ENCODE measurements at regions not wholly inside any gene's neighbourhood (a gene's known extent, or its start where the extent isn't known, plus 50 kb on each side); places are given as distances from the start of the nearest gene placed in this dataset.
"Not testable (repeated sequence)": the region's sequence is repeated elsewhere in the genome, so short reads cannot be mapped to it uniquely, and the experiment has no call there.

- no peak for DNase-seq (ENCODE audit: low read depth)
Observed at GRCh38 chr7:142698429-142698828, 50.8 kb upstream of the PRSS1 start.

DNA sequence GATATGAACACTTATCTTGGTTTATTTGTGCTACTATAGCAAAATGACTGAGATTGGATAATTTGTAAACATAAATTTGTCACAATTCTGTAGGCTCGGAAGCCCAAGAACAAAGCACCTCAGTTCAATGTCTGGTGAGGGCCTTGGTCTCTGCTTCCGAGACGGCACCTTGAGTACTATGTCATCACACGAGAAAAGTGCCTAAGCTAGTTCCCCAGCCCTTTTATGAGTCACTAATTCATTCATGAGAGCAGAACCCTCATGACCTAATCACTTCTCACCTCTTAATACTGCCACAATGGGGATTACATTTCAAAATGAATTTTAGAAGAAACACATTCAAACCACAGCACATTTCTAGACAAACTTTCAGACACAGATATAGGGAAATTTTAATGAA is 52.0 kb upstream of the PRSS1 start:
- no peak for DNase-seq (ENCODE audit: low read depth)

DNA sequence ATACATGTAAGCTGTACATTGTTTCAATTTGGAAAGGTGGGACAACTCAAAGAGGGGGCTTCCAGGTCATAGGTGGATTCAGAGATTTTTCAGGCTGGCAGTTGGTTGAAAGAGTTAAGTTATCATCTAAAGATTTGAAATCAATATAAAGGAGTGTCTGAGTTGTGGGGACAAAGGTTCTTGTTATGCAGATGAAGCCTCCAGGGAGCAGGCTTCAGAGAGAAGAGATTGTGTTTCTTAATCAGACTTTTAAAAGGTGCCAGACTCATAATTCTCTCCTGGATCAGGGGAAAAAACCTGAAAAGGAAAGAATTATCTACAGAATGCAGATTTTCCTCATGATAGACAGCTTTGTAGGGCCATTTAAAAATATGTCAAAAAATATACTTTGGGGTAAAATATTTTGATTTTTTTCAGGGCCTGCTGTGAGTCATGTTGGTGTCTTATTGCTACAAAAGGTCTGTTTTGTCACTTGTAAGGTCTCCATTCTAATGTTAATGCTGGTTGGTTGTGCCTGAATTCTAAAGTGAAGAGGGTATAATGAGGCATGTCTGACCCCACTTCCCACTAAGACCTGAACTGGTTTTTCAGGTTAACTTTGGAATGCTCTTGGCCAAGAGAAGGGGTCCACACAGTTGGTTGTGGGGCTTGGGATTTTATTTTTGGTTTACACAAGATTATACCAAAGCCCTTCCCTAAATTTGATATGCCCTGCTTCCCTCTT is 52.7 kb upstream of the PRSS1 start:
- no peak for DNase-seq (ENCODE audit: low read depth)

GRCh38 chr7:142693911-142694310 is 55.4 kb upstream of the PRSS1 start:
- DNase-seq (ENCODE audit: low read depth), result no peak

DNA sequence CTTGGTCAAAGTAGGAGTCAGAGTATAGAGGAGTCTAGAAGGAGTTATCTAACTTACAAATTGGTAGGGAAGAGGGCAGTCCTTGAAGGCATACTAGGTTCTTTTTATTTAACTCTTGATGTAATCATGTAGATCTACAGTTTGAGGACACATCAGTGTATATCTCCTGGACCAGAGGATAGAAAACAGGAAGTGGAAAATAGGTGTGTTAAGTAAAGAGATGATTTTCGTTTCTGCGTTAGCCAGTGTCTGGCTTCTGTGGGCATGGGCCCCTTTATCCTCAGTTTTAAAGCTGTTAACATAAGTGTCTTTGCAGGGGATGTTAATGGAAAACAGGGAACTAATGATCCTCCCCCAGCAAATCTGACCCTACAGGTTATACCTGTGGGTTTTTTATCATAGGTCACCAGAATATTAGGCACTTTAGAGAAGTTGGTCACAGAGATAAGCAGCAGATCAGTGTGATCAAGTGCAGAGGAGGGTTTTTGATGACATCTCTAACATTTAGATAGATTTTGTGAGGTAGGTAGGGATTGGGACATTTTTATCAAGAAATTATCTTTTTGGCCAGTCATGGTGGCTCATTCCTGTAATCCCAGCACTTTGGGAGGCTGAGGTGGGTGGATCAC is 58.6 kb upstream of the PRSS1 start:
- no peak for DNase-seq (ENCODE audit: low read depth)

- no peak for DNase-seq (ENCODE audit: low read depth)
Observed at GRCh38 chr7:142689439-142690120, 59.7 kb upstream of the PRSS1 start.

DNA sequence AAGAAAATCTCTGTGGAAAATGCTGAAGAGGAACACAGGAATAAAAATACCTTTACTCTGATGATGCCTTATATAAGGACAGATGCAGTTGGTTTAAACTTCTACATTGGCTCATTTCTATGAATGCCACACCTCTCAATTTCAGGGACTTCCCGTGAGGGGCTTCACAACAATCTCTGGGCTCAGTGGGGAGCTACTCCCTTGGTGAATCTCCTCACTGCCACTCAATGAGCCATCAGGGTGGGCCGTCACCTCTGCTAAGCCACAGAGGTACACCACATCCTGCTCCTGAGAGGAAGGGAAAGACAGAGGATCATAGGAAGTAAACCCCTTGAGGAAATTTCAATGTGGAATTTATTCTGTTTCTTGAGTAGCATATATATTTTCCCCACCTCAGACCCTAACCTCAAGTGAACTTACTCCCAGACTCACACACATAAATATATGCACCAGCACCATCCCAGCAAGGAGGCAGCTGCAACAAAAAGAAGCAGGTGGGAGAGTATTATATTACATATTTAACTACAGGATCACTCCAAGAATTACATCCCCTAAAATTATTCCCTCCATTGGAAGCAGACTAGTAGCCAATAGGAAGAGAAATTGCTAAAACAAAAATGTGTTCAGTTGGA is 63.3 kb upstream of the PRSS1 start:
- no peak for DNase-seq (ENCODE audit: low read depth)

DNA sequence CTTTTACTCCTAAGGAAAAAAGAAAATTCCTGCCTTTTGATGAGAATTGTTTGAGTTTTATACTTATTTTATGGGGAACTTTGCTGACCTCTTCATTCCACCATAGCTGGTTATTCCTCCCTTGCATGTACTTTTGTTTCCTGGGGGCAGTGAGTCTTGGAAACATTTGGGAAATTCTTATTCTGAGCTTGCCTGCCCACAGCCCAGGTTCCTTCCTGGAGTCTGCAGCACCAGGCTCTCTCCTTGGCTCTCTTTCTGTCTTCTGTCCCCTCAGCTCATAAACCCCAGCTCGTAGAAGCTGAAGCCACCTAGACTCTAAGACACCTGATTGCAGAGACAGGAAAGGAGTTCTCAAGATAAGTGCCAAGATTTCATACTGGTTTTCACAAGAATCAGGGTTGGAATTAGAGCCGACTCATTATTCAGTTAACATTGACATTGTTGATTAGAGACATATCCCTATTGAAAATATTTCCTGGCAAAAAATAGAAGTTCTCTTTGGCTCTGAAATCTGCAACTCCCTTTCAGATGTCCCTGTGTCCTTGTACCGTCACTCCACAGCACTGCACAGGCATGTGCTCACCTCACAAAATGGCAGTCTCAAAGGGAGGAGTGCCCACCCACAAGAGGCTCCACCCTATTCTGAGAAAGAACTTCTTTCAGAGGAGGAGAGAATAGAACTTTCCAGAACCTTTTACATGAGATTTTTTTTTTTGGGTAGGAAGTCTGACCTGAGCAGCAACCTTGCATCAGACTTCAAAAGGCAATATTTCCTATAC is 67.8 kb upstream of the PRSS1 start:
- no peak for DNase-seq (ENCODE audit: low read depth)

DNA sequence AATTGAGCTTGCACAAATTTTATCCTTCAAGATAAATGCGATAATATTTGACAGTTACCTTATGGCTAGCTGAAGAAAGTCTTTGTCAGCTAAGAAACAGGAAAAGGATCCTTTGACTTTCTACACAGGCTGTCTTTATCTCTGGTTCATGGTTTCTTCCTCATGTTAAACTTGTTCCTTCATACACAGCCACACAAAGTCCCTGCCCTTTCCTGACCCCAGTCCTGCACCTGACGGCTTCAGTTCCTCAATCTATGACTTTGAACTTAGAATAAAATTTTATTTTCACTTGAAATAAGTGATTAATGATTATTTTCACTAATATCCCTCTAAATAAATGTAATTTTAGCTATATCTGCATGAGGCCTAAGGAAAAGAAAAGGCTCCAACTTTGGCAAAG is 77.8 kb upstream of the PRSS1 start:
- DNase-seq (ENCODE audit: low read depth), result no peak

GRCh38 chr7:142670511-142670910 is 78.8 kb upstream of the PRSS1 start:
- DNase-seq (ENCODE audit: low read depth), result no peak

GRCh38 chr7:142669074-142669654 is 80.1 kb upstream of the PRSS1 start:
- no peak for DNase-seq (ENCODE audit: low read depth)

- no peak for DNase-seq (ENCODE audit: low read depth)
Observed at GRCh38 chr7:142668495-142668894, 80.8 kb upstream of the PRSS1 start.

GRCh38 chr7:142657376-142657775 is 91.9 kb upstream of the PRSS1 start:
- no peak for DNase-seq (ENCODE audit: low read depth)

DNA sequence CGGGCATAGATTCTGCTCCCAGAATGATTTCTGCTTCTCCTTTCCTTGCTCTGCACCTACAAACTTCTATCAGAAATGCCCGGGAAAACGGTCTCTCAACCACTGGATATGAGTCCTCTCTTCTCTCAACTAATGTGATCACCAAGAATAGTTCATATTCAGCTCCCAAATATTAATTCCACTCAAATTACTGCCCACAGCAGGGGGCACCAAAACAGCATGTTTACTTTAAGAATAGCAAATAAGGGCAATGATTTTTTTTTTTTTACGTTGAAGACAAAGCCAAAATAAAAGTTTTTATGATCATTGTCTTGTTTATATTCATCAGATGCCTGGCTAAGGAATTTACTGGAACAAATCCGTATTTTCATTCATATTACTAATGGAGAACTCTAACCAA is 94.9 kb upstream of the PRSS1 start:
- DNase-seq (ENCODE audit: low read depth), result no peak

- no peak for DNase-seq (ENCODE audit: low read depth)
Observed at GRCh38 chr7:142647749-142648148, 101.5 kb upstream of the PRSS1 start.

GRCh38 chr7:142646386-142647140 is 102.7 kb upstream of the PRSS1 start:
- DNase-seq (ENCODE audit: low read depth), result no peak

DNA sequence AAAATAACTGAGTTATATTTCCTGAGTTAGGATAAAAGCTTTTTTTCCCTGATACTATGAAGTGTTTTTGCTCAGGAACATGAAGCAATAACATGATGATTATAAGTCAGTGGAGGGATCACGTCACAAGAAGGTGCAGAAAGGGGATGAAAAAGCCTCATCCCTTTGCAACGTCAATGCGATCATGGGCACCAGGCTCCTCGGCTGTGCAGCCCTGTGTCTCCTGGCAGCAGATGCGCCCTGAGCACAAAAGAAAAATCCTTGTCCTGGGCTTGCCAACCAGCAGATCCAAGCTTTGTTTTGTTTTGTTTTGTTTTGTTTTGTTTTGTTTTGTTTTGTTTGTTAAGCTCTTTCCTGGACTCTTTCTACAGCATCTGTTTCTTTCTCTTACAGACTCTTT is 103.5 kb upstream of the PRSS1 start:
- DNase-seq (ENCODE audit: low read depth), result no peak

DNA sequence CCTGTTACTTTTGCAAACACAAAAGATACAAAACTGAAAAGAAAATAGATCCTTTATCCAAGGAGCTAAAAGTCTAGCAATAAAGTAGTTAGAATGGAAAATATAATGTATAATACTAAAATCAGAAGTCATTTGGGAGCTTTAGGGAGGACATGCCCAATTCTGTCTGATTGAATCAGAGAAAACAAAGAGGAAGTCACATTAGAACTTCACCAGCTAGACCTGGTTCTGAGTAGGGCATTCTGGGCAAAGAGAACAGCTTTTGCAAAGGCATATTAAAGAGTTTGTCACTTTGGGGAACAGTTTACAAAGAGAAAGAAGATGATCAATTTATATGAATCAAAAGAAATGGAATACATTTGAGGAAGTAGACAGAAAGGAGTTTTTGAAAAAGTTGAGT is 107.0 kb upstream of the PRSS1 start:
- no peak for DNase-seq (ENCODE audit: low read depth)

- DNase-seq (ENCODE audit: low read depth), result not testable (repeated sequence)
Observed at GRCh38 chr7:142641252-142641651, 108.0 kb upstream of the PRSS1 start.

DNA sequence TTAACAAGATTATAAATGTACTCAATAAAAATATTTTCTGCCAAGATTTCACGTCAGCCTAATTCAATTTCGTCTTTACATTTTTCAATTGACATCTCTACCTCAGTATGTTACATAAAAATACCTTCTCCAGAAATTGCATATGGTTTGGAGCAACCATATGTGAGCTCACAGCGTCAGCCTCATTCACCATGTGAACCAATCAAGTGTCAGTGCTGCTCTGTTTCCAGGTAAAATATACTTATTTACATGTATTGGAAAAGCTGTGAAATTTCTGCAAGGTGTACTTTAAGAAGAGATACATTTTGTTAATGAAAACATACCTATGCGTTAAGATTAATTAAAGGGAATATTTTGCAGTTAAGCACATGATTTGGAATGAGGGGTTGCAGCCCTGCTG is 110.7 kb upstream of the PRSS1 start:
- no peak for DNase-seq (ENCODE audit: low read depth)

DNA sequence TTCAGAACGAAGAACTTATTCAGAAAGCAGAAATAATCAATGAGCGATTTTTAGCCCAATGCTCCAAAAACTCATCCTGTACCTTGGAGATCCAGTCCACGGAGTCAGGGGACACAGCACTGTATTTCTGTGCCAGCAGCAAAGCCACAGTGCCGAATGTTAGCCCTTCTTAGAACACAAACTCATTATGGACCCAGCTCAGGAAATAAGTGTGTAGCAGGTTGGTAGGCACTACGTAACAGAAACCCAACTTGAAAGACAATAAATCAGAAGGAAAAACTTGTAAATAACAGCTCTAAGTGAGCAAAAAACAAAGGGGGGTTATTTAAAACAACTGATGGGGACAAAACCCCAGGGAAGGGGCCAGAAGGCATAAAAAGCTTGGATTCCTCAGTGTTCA is 112.0 kb upstream of the PRSS1 start:
- DNase-seq (ENCODE audit: low read depth), result no peak
